ENCODE measurements at regions not wholly inside any gene's neighbourhood (a gene's known extent, or its start where the extent isn't known, plus 50 kb on each side); places are given as distances from the start of the nearest gene placed in this dataset.

- TF ChIP-seq POLR2A (IDR thresholded peaks at IDR 0.05; ENCODE audit: low read length) (no peak), GATA1 (IDR thresholded peaks at IDR 0.05; ENCODE audit: low read depth, low read length) (no peak)
Measured at GRCh38 chr1:3984586-3984985, 84.5 kb upstream of the C1orf174 start.

All from erythroblast (primary cell).